Mesendoderm (in vitro differentiated cells): ENCODE measurements at regions not wholly inside any gene's neighbourhood (a gene's known extent, or its start where the extent isn't known, plus 50 kb on each side); places are given as distances from the start of the nearest gene placed in this dataset.

Experiments
- DNase-seq: peaks from one replicate; pipeline ENCODE4 v3.0.0; 2013
- H2AK5ac ChIP-seq: 2 replicates; pipeline ENCODE4 v1.6.1; 2013; ENCODE audit warnings: low read length, inconsistent platforms
- H2BK120ac ChIP-seq: 2 replicates; pipeline ENCODE4 v1.6.1; 2013; ENCODE audit warnings: low read depth, mild to moderate bottlenecking, low read length, moderate library complexity, mixed read lengths
- H2BK15ac ChIP-seq: replicated peaks from 2 replicates; pipeline ENCODE4 v1.6.1; 2013; ENCODE audit warnings: low read depth, mild to moderate bottlenecking, moderate library complexity
- H2BK5ac ChIP-seq: 2 replicates; pipeline ENCODE4 v1.6.1; 2013; ENCODE audit warnings: low read length, inconsistent platforms
- H3K18ac ChIP-seq: 2 replicates; pipeline ENCODE4 v1.6.1; 2013; ENCODE audit warnings: mild to moderate bottlenecking, low read length, mixed read lengths
- H3K23ac ChIP-seq: one replicate; pipeline ENCODE4 v1.6.1; 2013; ENCODE audit warnings: low read length
- H3K27ac ChIP-seq: 2 replicates; pipeline ENCODE4 v1.5.1; 2013; ENCODE audit warnings: low read depth, mild to moderate bottlenecking, inconsistent platforms, low read length, moderate library complexity
- H3K27me3 ChIP-seq: 2 replicates; pipeline ENCODE4 v1.6.1; 2013; ENCODE audit warnings: low read length, control low read depth, mild to moderate bottlenecking, inconsistent platforms; ENCODE audit not compliant: insufficient read depth, poor library complexity
- H3K36me3 ChIP-seq: 2 replicates; pipeline ENCODE4 v1.6.1; 2013; ENCODE audit warnings: low read length, inconsistent platforms; ENCODE audit not compliant: control insufficient read depth, insufficient read depth
- H3K4ac ChIP-seq: one replicate; pipeline ENCODE4 v1.6.1; 2013; ENCODE audit warnings: low read depth, mild to moderate bottlenecking, low read length, moderate library complexity
- H3K4me1 ChIP-seq: 2 replicates; pipeline ENCODE4 v1.6.1; 2013; ENCODE audit warnings: low read depth, low read length, inconsistent platforms; ENCODE audit not compliant: control insufficient read depth
- H3K4me2 ChIP-seq: 2 replicates; pipeline ENCODE4 v1.6.1; 2013; ENCODE audit warnings: low read length
- H3K4me3 ChIP-seq: 2 replicates; pipeline ENCODE4 v1.5.1; 2013; ENCODE audit warnings: mild to moderate bottlenecking, low read length
- H3K56ac ChIP-seq: one replicate; pipeline ENCODE4 v1.6.1; 2013; ENCODE audit warnings: low read length
- H3K79me1 ChIP-seq: 2 replicates; pipeline ENCODE4 v1.6.1; 2013; ENCODE audit warnings: low read length, inconsistent platforms
- H3K79me2 ChIP-seq: 2 replicates; pipeline ENCODE4 v1.6.1; 2013; ENCODE audit warnings: mild to moderate bottlenecking, low read length; ENCODE audit not compliant: control insufficient read depth, insufficient read depth
- H3K9ac ChIP-seq: 2 replicates; pipeline ENCODE4 v1.6.1; 2013; ENCODE audit warnings: low read length, inconsistent platforms
- H4K5ac ChIP-seq: one replicate; pipeline ENCODE4 v1.6.1; 2013; ENCODE audit warnings: low read length
- H4K8ac ChIP-seq: one replicate; pipeline ENCODE4 v1.6.1; 2013; ENCODE audit warnings: low read depth, mild to moderate bottlenecking, control low read depth, low read length, moderate library complexity
- WGBS: extraction: QIAGEN DNeasy Blood & Tissue Kit; methylation state at CpG from one replicate; pipeline ENCODE4 v1.1.7; 2013; ENCODE audit warnings: low lambda C conversion rate, missing lambda C conversion rate; ENCODE audit not compliant: insufficient coverage; ENCODE audit errors: extremely low coverage; 5-methylcytosine and 5-hydroxymethylcytosine counted together

DNA sequence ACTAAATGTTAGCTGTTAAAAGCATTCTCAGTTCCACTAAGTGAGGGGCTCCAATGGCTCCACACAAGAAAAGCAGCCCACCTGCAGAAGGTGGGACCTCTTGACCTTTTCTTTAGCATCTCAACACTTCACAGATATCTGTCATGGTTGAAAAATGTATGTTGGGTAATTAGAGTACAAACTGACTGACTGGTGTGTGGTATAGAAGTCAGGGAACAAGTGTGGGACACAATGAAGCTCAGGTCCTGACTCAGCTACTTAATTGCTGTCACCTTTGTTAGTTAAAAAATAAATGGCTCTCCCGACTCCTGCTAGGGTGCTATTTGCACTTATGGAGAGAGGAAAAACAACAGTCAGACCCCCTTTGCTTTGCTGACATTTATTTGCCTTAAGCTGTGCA lies 299.0 kb downstream of the TTC6 start:
- H3K9ac ChIP-seq: no peak overlapping the region
- H3K36me3 ChIP-seq: no peaks in the 10 kb centered on the region
- no peaks in the 10 kb centered on the region for H3K79me1 ChIP-seq
- no peak overlapping the region for H3K23ac ChIP-seq
- H2AK5ac ChIP-seq: no peak overlapping the region
- no peak overlapping the region for H4K8ac ChIP-seq
- H3K4me2 ChIP-seq: no peak overlapping the region
- H2BK5ac ChIP-seq: no peak overlapping the region
- peak; percentile 2 for DNase-seq
- no peak overlapping the region for H2BK15ac ChIP-seq
- no peaks in the 10 kb centered on the region for H3K4me1 ChIP-seq
- no peaks in the 10 kb centered on the region for H3K27me3 ChIP-seq
- H3K18ac ChIP-seq: no peak overlapping the region
- no peak overlapping the region for H3K4ac ChIP-seq
- H3K56ac ChIP-seq: no peak overlapping the region
- no peak overlapping the region for H3K4me3 ChIP-seq
- WGBS: no CpG with 5 or more reads among the region's 1 CpG
- H4K5ac ChIP-seq: no peak overlapping the region
- no peaks in the 10 kb centered on the region for H3K79me2 ChIP-seq
- no peak overlapping the region for H3K27ac ChIP-seq
- H2BK120ac ChIP-seq: no peak overlapping the region

DNA sequence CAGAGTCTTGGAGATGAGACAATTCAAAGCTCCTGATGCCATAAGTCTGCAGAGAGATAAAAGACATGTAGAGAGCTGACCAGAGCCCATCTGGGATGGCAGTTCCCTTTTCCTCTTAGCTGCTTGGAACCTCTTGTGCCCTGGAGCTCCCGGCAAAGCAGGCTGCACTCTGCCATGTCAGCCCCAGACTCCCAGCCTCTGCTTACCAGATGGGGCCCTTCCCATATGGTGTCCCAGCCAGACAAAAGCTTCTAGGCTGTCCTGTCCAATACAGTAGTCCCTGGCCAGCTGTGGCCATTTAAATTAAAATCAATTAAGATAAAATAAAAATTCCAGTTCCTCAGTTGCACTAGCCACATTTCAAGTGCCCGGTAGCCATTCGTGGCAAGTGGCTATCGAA lies 303.9 kb downstream of the TTC6 start:
- H4K8ac ChIP-seq: no peak overlapping the region
- H3K18ac ChIP-seq: no peak overlapping the region
- H3K9ac ChIP-seq: no peak overlapping the region
- DNase-seq: no peak
- H3K4me2 ChIP-seq: no peak overlapping the region
- no peak overlapping the region for H3K23ac ChIP-seq
- no CpG with 5 or more reads among the region's 4 CpGs for WGBS
- no peak overlapping the region for H2AK5ac ChIP-seq
- no peak overlapping the region for H3K27ac ChIP-seq
- no peak overlapping the region for H2BK5ac ChIP-seq
- H3K79me1 ChIP-seq: no peaks in the 10 kb centered on the region
- H3K4me3 ChIP-seq: no peak overlapping the region
- no peaks in the 10 kb centered on the region for H3K36me3 ChIP-seq
- no peaks in the 10 kb centered on the region for H3K4me1 ChIP-seq
- H3K56ac ChIP-seq: no peak overlapping the region
- H2BK15ac ChIP-seq: no peak overlapping the region
- no peak overlapping the region for H4K5ac ChIP-seq
- no peaks in the 10 kb centered on the region for H3K27me3 ChIP-seq
- no peaks in the 10 kb centered on the region for H3K79me2 ChIP-seq
- H3K4ac ChIP-seq: no peak overlapping the region
- no peak overlapping the region for H2BK120ac ChIP-seq

DNA sequence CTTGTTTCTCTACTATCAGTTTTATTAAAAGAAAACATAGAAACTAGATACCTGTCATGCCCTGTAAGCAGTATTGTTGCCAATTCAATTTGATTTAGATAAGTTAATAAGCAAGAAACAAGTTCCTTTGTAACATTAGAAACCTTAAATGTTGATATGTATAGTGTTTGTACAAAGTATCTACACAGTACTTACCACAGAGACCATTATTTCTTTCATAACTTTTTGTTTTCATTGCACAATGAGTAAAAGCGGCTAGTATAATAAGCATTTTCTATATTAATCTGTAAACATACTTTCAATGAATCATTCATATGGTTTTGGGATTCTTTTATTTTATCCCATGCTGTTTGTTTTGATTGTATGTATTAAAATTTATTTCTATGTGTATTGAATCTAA lies 305.1 kb downstream of the TTC6 start:
- DNase-seq: no peak
- Histone ChIP-seq H3K56ac (no peak overlapping the region), H2BK120ac (no peak overlapping the region), H3K4me1 (no peaks in the 10 kb centered on the region), H3K9ac (no peak overlapping the region), H3K4ac (no peak overlapping the region), H3K4me2 (no peak overlapping the region), H2BK5ac (no peak overlapping the region), H3K79me2 (no peaks in the 10 kb centered on the region), H3K36me3 (no peaks in the 10 kb centered on the region), H3K27me3 (no peaks in the 10 kb centered on the region), H3K23ac (no peak overlapping the region), H3K27ac (no peak overlapping the region), H3K18ac (no peak overlapping the region), H3K4me3 (no peak overlapping the region), H2AK5ac (no peak overlapping the region), H2BK15ac (no peak overlapping the region), H4K8ac (no peak overlapping the region), H4K5ac (no peak overlapping the region), H3K79me1 (no peaks in the 10 kb centered on the region)
- WGBS: no CpG with 5 or more reads among the region's 1 CpG

DNA sequence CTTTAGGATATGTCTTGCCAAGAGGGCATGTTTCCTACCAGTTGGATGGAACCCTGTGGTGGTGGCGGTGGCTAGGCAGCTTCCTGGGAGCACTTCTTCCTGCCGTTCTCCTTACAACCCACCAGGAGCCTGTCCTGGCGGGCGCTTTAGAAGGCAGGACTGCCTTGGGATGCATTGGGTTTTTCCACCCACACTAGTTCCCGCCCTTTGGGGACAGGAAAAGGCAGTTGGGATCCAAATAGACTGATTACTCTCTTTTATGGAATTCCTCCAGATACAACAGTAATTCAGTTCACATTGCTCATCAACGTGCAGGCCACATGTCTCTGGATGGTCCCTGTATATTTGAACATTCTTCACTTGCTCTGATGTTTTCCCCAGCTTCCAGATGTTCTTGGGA lies 305.7 kb upstream of the SSTR1 start:
- peak; percentile 12 for DNase-seq
- no peaks in the 10 kb centered on the region for H3K79me1 ChIP-seq

DNA sequence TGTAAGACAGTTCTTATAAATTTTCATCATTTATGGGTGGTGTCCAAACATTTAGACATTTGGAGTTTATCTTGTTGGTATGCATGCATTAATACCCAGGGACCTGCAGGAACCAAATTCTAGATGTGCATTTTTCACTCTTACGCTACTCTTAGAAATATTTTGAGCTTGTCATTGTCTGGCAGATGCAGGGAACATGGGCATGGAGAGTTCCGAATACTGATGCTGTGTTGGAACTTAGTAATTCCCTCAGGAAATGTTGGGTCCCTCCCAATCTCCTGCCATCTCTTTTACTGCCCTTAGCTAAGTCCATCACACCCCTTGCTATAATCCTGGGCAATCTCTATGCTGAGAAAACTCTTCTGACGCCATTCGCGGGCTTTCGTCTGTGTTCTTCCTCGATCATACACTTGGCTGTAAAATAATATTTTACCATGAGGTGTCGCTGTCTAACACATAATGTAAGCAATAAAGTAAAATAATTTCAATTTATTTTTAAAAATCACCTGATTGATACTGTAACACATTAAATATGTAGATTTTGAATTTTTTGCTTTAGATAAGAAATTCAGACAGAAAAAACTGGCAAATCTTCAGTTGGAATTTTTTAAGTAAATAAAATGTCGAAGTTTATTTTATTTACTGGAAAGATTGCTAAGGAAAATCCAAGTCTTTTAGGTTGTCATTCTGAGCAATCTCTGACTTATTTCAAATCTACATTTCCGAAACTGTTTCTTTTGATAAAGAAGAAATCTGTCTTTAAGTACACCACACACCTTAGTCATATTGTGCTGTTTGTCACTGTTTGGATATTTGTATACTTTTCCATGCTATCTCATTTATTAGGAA lies 304.1 kb upstream of the SSTR1 start:
- Histone ChIP-seq H3K4me3 (no peak overlapping the region), H3K18ac (no peak overlapping the region), H3K23ac (no peak overlapping the region), H4K5ac (no peak overlapping the region), H3K36me3 (no peaks in the 10 kb centered on the region), H3K4me1 (no peaks in the 10 kb centered on the region), H3K56ac (peak overlapping the region; percentile 63), H3K4me2 (no peak overlapping the region), H2BK120ac (no peak overlapping the region), H2BK15ac (no peak overlapping the region), H3K27me3 (no peaks in the 10 kb centered on the region), H2AK5ac (no peak overlapping the region), H3K27ac (no peak overlapping the region), H3K79me2 (no peaks in the 10 kb centered on the region), H3K4ac (no peak overlapping the region), H3K79me1 (no peaks in the 10 kb centered on the region), H3K9ac (no peak overlapping the region), H4K8ac (no peak overlapping the region), H2BK5ac (no peak overlapping the region)
- WGBS: 100% methylated on average over 1 of the region's 10 CpGs
- DNase-seq: peak; percentile 58

More for the DNA sequence above, 305.7 kb upstream of the SSTR1 start:
- H3K4me2 ChIP-seq: no peak overlapping the region
- no peak overlapping the region for H4K8ac ChIP-seq
- no CpG with 5 or more reads among the region's 6 CpGs for whole genome bisulfite sequencing
- no peak overlapping the region for H3K9ac ChIP-seq
- no peak overlapping the region for H3K4me3 ChIP-seq
- H2BK120ac ChIP-seq: no peak overlapping the region
- no peaks in the 10 kb centered on the region for H3K4me1 ChIP-seq
- no peak overlapping the region for H2BK15ac ChIP-seq
- no peaks in the 10 kb centered on the region for H3K27me3 ChIP-seq
- no peak overlapping the region for H4K5ac ChIP-seq
- no peak overlapping the region for H3K56ac ChIP-seq
- no peak overlapping the region for H3K27ac ChIP-seq
- no peak overlapping the region for H3K4ac ChIP-seq
- H3K18ac ChIP-seq: no peak overlapping the region
- H2BK5ac ChIP-seq: no peak overlapping the region
- H3K79me2 ChIP-seq: no peaks in the 10 kb centered on the region
- H3K36me3 ChIP-seq: no peaks in the 10 kb centered on the region
- H3K23ac ChIP-seq: no peak overlapping the region
- no peak overlapping the region for H2AK5ac ChIP-seq

DNA sequence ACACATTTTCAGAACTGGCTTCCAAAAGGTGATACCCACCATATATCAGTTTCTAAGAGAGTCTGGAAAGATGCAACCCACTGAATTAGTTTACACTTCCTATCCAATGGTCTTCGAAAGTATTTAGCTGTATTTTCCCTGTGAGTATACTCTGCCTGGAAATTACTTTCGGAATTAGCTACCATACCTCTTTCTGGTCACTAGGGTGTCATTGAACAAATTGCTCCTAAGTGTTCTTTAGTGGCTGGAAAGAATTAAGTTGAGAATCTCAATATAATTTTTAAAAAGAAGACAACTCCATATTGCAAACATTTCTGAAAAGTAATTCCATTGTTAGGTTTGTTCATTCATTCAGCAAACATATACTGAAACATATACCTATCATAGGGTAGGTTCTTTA lies 283.1 kb upstream of the SSTR1 start:
- Histone ChIP-seq H3K56ac (no peak overlapping the region), H2AK5ac (no peak overlapping the region), H3K27me3 (no peaks in the 10 kb centered on the region), H4K5ac (no peak overlapping the region), H3K27ac (no peak overlapping the region), H2BK120ac (no peak overlapping the region), H3K23ac (no peak overlapping the region), H2BK5ac (no peak overlapping the region), H3K4me3 (no peak overlapping the region), H3K36me3 (no peaks in the 10 kb centered on the region), H3K9ac (no peak overlapping the region), H4K8ac (no peak overlapping the region), H3K4ac (no peak overlapping the region), H3K79me1 (no peaks in the 10 kb centered on the region), H2BK15ac (no peak overlapping the region), H3K4me1 (no peaks in the 10 kb centered on the region), H3K4me2 (no peak overlapping the region), H3K79me2 (no peaks in the 10 kb centered on the region), H3K18ac (no peak overlapping the region)
- DNase-seq: no peak
- WGBS: no CpG with 5 or more reads among the region's 2 CpGs
